Mucosa of stomach (tissue), 1 donor: ENCODE measurements at regions not wholly inside any gene's neighbourhood (a gene's known extent, or its start where the extent isn't known, plus 50 kb on each side); places are given as distances from the start of the nearest gene placed in this dataset.

Source experiments
- H3K27me3 ChIP-seq: one replicate; pipeline ENCODE4 v1.7.0; 2013; ENCODE audit warnings: mild to moderate bottlenecking, low read length; ENCODE audit not compliant: control insufficient read depth, insufficient read depth
- H3K36me3 ChIP-seq: one replicate; pipeline ENCODE4 v1.7.0; 2013; ENCODE audit warnings: low read length; ENCODE audit not compliant: control insufficient read depth, insufficient read depth
- H3K4me1 ChIP-seq: one replicate; pipeline ENCODE4 v1.7.0; 2013; ENCODE audit warnings: mild to moderate bottlenecking, low read length; ENCODE audit not compliant: control insufficient read depth, insufficient read depth
- H3K4me3 ChIP-seq: one replicate; pipeline ENCODE4 v1.7.0; 2013; ENCODE audit warnings: low read length
- H3K9ac ChIP-seq: one replicate; pipeline ENCODE4 v1.7.0; 2013; ENCODE audit warnings: mild to moderate bottlenecking, low read length, moderate library complexity
- H3K9me3 ChIP-seq: one replicate; pipeline ENCODE4 v1.7.0; 2013; ENCODE audit warnings: mild to moderate bottlenecking, low read length, moderate library complexity; ENCODE audit not compliant: control insufficient read depth
- donor health status: Pancreatic carcinoma.

DNA sequence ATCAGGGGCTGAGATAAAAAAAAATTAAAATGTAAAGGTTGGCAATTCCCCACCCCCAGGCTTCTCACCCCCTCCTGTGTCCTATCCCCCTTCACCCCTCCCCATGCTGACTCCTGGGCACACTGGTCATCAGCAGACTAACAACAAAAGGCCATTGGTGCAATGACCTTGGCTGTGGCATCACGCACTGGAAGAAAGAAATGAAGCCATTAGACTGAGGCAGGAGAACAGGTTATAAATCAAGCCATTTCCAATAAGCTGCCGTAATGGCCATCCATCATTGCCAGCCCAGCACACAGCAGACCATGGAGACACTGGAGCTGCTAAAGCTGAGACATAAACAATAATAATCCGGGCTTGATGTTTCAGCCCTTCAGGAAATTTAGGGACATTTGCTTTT lies 342.4 kb upstream of the ETAA1 start:
- Histone ChIP-seq H3K9me3 (no peaks in the 10 kb centered on the region), H3K4me1 (no peaks in the 10 kb centered on the region), H3K27me3 (no peaks in the 10 kb centered on the region), H3K9ac (no peak overlapping the region), H3K4me3 (no peak overlapping the region), H3K36me3 (no peaks in the 10 kb centered on the region)

DNA sequence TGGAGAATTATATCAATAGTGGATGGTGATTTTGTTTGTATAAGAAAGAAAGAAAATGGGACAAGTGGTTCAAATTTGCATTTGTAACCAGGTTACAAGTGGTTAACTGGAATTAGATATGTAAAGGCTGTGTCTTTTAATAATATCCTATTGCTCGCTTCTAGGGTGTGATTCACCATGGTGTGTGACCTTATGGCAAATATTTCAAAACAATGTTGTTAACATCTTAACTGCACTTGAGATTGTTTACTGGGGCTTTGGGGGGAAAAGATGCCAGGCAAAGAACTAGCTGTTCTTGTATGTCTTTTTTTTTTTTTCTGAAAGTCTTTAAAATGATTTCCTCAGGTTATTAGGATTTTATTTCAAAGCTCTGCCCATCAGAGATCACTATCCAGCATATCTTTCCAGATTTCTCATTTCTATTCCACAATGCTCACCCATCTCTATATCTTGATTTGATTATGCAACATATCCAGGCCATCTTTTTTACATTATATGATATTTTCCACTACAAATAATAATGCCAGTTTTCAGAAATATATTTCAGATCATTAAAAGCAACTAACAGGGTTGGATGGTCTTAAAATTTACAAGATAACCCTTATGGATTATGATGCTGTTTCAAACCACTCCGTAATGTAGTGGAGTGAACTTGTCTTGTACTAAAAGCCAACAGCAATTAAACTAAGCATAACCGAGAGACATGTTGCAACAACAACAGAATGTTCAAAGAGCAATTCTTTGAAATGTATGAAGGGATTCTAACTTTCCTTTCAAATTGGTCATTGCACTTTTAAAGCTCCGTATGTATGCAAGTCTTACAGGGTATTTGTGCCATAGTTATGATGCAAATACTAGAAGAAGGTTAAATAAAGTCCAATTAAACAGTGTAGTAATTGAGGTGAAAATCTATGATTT lies 341.5 kb upstream of the ETAA1 start:
- Histone ChIP-seq H3K4me3 (no peak overlapping the region), H3K27me3 (no peaks in the 10 kb centered on the region), H3K36me3 (no peaks in the 10 kb centered on the region), H3K9me3 (no peaks in the 10 kb centered on the region), H3K4me1 (no peaks in the 10 kb centered on the region), H3K9ac (no peak overlapping the region)

- no peaks in the 10 kb centered on the region for H3K27me3 ChIP-seq
- H3K36me3 ChIP-seq, result no peaks in the 10 kb centered on the region
- H3K9ac ChIP-seq, result no peak overlapping the region
- H3K4me1 ChIP-seq, result no peaks in the 10 kb centered on the region
- H3K4me3 ChIP-seq, result no peak overlapping the region
- no peaks in the 10 kb centered on the region for H3K9me3 ChIP-seq
Observed at GRCh38 chr2:67057123-67057522, 340.0 kb upstream of the ETAA1 start.

DNA sequence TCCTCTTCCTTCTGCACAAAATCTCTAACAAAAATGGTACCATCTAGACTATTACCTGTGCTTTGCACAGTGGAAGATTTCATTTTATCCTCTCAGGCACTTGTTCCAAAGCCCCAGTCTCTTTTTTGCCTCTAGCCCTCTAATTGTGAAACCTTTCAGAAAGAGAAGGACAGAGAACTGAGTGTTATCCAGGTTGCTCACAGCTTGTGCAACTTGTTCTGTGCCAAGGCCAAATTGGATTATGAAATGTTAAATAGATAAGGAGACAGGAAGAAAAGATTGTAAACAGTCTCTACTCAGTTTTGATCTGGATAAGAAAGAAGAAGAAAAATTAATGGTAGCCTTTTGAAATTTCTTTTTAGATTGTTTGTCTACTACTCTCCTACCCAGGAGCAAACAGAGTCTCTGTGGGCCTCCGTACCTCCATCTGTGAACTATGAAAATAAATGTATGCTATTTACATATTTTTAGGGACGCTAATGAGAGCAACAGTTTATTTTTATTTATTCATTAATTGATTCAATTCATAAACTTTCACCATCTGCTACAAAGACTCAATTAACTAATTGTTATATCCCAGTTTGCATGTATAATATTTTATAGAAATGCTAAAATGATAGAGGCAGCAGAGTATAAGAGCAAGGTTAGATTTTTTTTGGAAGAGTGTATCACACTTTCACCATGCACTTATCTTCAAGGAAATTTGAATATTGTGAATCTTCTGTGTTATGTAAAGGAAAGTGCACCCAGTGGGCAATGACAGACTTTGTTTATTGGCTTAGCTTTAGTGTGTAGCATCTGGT lies 339.0 kb upstream of the ETAA1 start:
- Histone ChIP-seq H3K4me3 (no peak overlapping the region), H3K9me3 (no peaks in the 10 kb centered on the region), H3K27me3 (no peaks in the 10 kb centered on the region), H3K4me1 (no peaks in the 10 kb centered on the region), H3K9ac (no peak overlapping the region), H3K36me3 (no peaks in the 10 kb centered on the region)

DNA sequence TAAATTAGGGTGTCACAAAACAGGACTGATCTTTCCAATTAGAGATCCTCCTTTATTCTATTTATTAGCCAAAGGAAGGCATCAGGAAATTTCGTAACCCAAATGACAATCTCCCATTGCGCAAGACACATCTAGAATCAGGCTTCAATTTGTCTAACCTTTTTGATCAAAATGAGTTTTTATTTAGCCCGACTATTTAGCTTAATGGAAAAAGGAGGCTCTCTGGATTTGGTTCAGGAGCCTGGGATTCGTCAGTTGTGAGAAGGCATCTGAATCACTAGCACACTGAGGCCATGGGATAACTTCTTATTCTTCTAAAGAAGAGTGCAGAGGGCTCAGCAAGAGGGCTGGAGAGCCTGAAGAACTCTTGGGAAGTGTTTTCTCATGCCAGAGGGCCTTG lies 332.1 kb upstream of the ETAA1 start:
- Histone ChIP-seq H3K9me3 (no peaks in the 10 kb centered on the region), H3K36me3 (no peaks in the 10 kb centered on the region), H3K4me3 (no peak overlapping the region), H3K27me3 (no peaks in the 10 kb centered on the region), H3K9ac (no peak overlapping the region), H3K4me1 (no peaks in the 10 kb centered on the region)

DNA sequence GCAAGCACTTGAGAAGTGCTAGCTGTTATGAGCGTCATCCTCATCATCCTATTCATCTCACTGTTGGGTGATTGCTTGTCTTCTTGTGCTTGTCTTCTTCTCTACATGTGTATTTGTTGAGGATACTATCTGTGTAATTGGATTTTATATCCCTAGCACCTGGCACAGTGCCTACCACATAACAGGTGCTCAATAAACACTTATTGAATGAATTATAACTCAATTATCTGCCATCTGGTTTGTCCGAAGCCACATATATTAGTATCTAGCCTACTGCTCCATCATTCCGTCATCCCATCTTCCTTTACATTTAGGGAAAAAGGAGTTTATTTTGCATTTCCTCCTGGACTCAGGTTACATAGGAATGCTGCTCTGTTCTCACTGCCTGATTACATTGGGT lies 330.4 kb upstream of the ETAA1 start:
- Histone ChIP-seq H3K27me3 (no peaks in the 10 kb centered on the region), H3K4me3 (no peak overlapping the region), H3K9me3 (no peaks in the 10 kb centered on the region), H3K36me3 (no peaks in the 10 kb centered on the region), H3K9ac (no peak overlapping the region), H3K4me1 (no peaks in the 10 kb centered on the region)

- no peak overlapping the region for H3K4me3 ChIP-seq
- no peaks in the 10 kb centered on the region for H3K9me3 ChIP-seq
- H3K4me1 ChIP-seq, result no peaks in the 10 kb centered on the region
- no peaks in the 10 kb centered on the region for H3K27me3 ChIP-seq
- no peak overlapping the region for H3K9ac ChIP-seq
- no peaks in the 10 kb centered on the region for H3K36me3 ChIP-seq
Observed at GRCh38 chr2:67067656-67068055, 329.5 kb upstream of the ETAA1 start.

GRCh38 chr2:67070826-67071225 lies 326.3 kb upstream of the ETAA1 start:
- Histone ChIP-seq H3K9me3 (no peaks in the 10 kb centered on the region), H3K9ac (no peak overlapping the region), H3K36me3 (no peaks in the 10 kb centered on the region), H3K4me3 (no peak overlapping the region), H3K27me3 (no peaks in the 10 kb centered on the region), H3K4me1 (no peaks in the 10 kb centered on the region)

DNA sequence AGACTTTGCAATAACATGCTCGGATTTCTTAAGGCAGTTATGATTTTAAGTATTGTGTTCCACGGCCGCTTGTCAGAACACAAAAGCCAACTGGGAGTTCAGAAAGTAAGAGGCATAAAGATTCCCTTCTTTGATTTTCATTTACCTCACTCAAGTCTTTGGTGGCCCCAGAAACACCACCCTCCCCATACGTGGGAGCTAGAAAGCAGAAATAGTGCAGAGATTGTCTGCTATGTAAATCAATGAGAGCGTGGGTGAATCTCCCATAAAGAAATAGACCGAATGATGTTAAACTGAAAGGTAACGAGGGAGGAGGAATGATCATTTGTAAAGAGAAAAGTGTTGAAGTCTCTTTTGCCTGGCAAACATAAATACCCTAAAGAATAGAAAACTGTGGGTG lies 322.1 kb upstream of the ETAA1 start:
- H3K4me1 ChIP-seq, result no peaks in the 10 kb centered on the region
- no peak overlapping the region for H3K4me3 ChIP-seq
- H3K36me3 ChIP-seq, result no peaks in the 10 kb centered on the region
- no peaks in the 10 kb centered on the region for H3K9me3 ChIP-seq
- no peaks in the 10 kb centered on the region for H3K27me3 ChIP-seq
- no peak overlapping the region for H3K9ac ChIP-seq

DNA sequence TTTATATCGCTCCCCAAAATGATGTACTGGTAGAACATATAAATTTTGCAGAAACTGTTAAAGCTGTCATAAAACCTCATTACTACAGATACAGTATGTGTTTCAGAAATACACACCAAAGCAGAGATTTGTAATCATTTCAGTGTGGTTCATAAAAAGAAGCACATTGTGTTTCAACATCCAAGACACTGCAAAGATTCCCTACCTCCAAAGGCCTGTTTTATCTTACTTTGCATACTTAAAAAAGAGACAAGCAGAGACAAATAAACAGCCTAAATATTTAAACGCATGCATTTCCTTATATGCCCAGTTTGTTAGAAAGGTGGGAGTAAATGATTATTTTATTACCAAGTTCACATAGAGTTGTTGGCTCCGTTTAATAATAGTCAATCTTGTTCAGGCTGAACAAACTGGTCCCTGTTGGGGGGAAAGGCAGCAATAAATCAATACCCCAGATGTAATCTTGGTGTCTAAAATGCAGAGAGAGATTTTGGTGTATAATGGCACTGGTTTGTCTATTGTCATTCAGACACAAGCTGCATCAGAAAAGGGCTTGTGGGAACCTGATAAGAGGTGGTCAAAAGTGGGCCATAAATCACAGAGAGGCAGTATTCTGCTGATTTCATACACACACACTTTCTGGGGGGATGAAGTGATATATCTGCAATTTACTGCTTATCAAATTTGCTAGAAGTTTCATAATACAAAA lies 321.4 kb upstream of the ETAA1 start:
- Histone ChIP-seq H3K4me1 (no peaks in the 10 kb centered on the region), H3K27me3 (no peaks in the 10 kb centered on the region), H3K36me3 (no peaks in the 10 kb centered on the region), H3K4me3 (no peak overlapping the region), H3K9me3 (no peaks in the 10 kb centered on the region), H3K9ac (no peak overlapping the region)

- Histone ChIP-seq H3K4me1 (no peaks in the 10 kb centered on the region), H3K36me3 (no peaks in the 10 kb centered on the region), H3K4me3 (no peak overlapping the region), H3K9me3 (no peaks in the 10 kb centered on the region), H3K27me3 (no peaks in the 10 kb centered on the region), H3K9ac (no peak overlapping the region)
Observed at GRCh38 chr2:67076239-67076624, 320.9 kb upstream of the ETAA1 start.

DNA sequence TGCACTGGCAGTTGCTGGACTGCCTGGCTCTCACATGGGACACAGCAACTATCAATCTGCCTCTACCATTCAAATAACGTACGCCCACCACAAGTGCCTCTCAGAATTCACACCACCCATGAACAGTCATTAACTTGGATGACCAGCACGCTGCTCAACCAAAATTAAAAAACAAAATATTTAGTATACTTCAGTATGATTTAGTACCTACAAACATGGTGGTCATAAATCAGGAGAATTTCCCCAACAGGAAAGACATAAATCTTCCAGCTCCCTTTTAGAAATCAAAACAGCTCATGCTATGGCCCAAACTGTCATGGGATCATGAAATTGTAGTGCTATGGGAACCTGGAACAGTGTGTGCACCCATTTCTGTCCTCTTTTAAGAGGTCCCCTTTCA lies 317.4 kb upstream of the ETAA1 start:
- no peaks in the 10 kb centered on the region for H3K9me3 ChIP-seq

More for the DNA sequence above, 317.4 kb upstream of the ETAA1 start:
- H3K9ac ChIP-seq, result no peak overlapping the region
- H3K4me1 ChIP-seq, result no peaks in the 10 kb centered on the region
- no peak overlapping the region for H3K4me3 ChIP-seq
- no peaks in the 10 kb centered on the region for H3K36me3 ChIP-seq
- no peaks in the 10 kb centered on the region for H3K27me3 ChIP-seq
